BE2C (cell line): ENCODE measurements at regions not wholly inside any gene's neighbourhood (a gene's known extent, or its start where the extent isn't known, plus 50 kb on each side); places are given as distances from the start of the nearest gene placed in this dataset.

ENCODE experiments used
- DNase-seq: peaks from one replicate; pipeline ENCODE4 v3.0.0-alpha.2; 2020
- H3K27me3 ChIP-seq: fragments of 250-450 bp; sonication (Bioruptor Pico); 2 replicates; pipeline ENCODE4 v1.5.1; 2020; ENCODE audit warnings: mild to moderate bottlenecking
- H3K36me3 ChIP-seq: fragments of 250-450 bp; sonication (Bioruptor Pico); 2 replicates; pipeline ENCODE4 v1.5.1; 2020; ENCODE audit warnings: mild to moderate bottlenecking
- H3K4me1 ChIP-seq: fragments of 250-450 bp; sonication (Bioruptor Pico); 2 replicates; pipeline ENCODE4 v1.5.1; 2020
- H3K4me3 ChIP-seq: 2 replicates; pipeline ENCODE4 v1.5.1; 2011; ENCODE audit warnings: low read depth, low read length
- H3K9me3 ChIP-seq: fragments of 250-450 bp; sonication (Bioruptor Pico); 2 replicates; pipeline ENCODE4 v1.5.1; 2020
- CTCF ChIP-seq: IDR thresholded peaks from 2 replicates; pipeline ENCODE4 v1.5.1; 2012; ENCODE audit warnings: mild to moderate bottlenecking, low read depth, low read length

GRCh38 chr10:111367531-111367930, 290.7 kb downstream of the ADRA2A start:
- Histone ChIP-seq H3K27me3 (no peaks in the 10 kb centered on the region), H3K36me3 (no peaks in the 10 kb centered on the region), H3K9me3 (no peaks in the 10 kb centered on the region), H3K4me3 (no peak overlapping the region), H3K4me1 (no peaks in the 10 kb centered on the region)
- no peak for DNase-seq
- no peak for TF ChIP-seq CTCF

- no peak for DNase-seq
Observed at GRCh38 chr10:111370101-111370500, 293.3 kb downstream of the ADRA2A start.

GRCh38 chr10:111373696-111374095, 296.9 kb downstream of the ADRA2A start:
- H3K4me3 ChIP-seq: no peak overlapping the region
- no peaks in the 10 kb centered on the region for H3K27me3 ChIP-seq
- no peak for DNase-seq
- H3K4me1 ChIP-seq: no peaks in the 10 kb centered on the region
- no peaks in the 10 kb centered on the region for H3K36me3 ChIP-seq
- no peaks in the 10 kb centered on the region for H3K9me3 ChIP-seq
- no peak for TF ChIP-seq CTCF

More at GRCh38 chr10:111370101-111370500, 293.3 kb downstream of the ADRA2A start:
- no peaks in the 10 kb centered on the region for H3K27me3 ChIP-seq
- H3K36me3 ChIP-seq: no peaks in the 10 kb centered on the region
- no peak overlapping the region for H3K4me3 ChIP-seq
- TF ChIP-seq CTCF: no peak
- H3K9me3 ChIP-seq: no peaks in the 10 kb centered on the region
- no peaks in the 10 kb centered on the region for H3K4me1 ChIP-seq

GRCh38 chr10:111379534-111380187, 302.8 kb downstream of the ADRA2A start:
- no peaks in the 10 kb centered on the region for H3K36me3 ChIP-seq
- TF ChIP-seq CTCF: no peak
- no peak for DNase-seq
- no peaks in the 10 kb centered on the region for H3K27me3 ChIP-seq
- no peaks in the 10 kb centered on the region for H3K4me1 ChIP-seq
- H3K9me3 ChIP-seq: no peaks in the 10 kb centered on the region
- H3K4me3 ChIP-seq: no peak overlapping the region

- TF ChIP-seq CTCF: no peak
- DNase-seq: no peak
- no peaks in the 10 kb centered on the region for H3K27me3 ChIP-seq
- H3K4me3 ChIP-seq: no peak overlapping the region
- H3K36me3 ChIP-seq: no peaks in the 10 kb centered on the region
- no peaks in the 10 kb centered on the region for H3K9me3 ChIP-seq
- H3K4me1 ChIP-seq: no peaks in the 10 kb centered on the region
Observed at GRCh38 chr10:111384556-111384955, 307.7 kb downstream of the ADRA2A start.

GRCh38 chr10:111390813-111391563, 314.2 kb downstream of the ADRA2A start:
- H3K27me3 ChIP-seq: no peaks in the 10 kb centered on the region
- DNase-seq: no peak
- no peaks in the 10 kb centered on the region for H3K4me1 ChIP-seq
- TF ChIP-seq CTCF: no peak
- H3K9me3 ChIP-seq: no peaks in the 10 kb centered on the region
- no peak overlapping the region for H3K4me3 ChIP-seq
- H3K36me3 ChIP-seq: no peaks in the 10 kb centered on the region
